HCT116 (cell line): ENCODE measurements at regions not wholly inside any gene's neighbourhood (a gene's known extent, or its start where the extent isn't known, plus 50 kb on each side); places are given as distances from the start of the nearest gene placed in this dataset.

Experiments used
- ATAC-seq: fragments of 200-7000 bp; cut with Tn5 transposase; 2 replicates; pipeline ENCODE4 v1.9.1; 2020; ENCODE audit warnings: mild to moderate bottlenecking, moderate library complexity
- BruUV-seq: library from RNA; stranded (reverse); fragments of 400-500 nt; replicated peaks from 2 replicates; lab custom pipeline; 2021; lab: Mats Ljungman, UMichigan
- CTCF ChIA-PET: fragments of 300-600 bp; sonication (Branson Sonifier 250); formaldehyde crosslinking; loops from one replicate; lab custom pipeline; 2021; ENCODE audit warnings: antibody characterized with exemption; lab: Charles Lee
- POLR2A ChIA-PET: fragments of 300-600, 350-600 bp; sonication (Branson Sonifier 250); formaldehyde crosslinking; loops from one replicate; lab custom pipeline; 2021; ENCODE audit warnings: antibody characterized with exemption; lab: Charles Lee
- RAD21 ChIA-PET, 2 experiments: fragments of 300-600 bp; sonication (Branson Sonifier 250); formaldehyde crosslinking; loops; one replicate each; lab custom pipeline; 2023; ENCODE audit warnings: low total read pairs in 2 of 2; ENCODE audit not compliant: uncharacterized antibody in 2 of 2, unreplicated experiment in 2 of 2, low non-redundant PET in 1 of 2; lab: Charles Lee
- DNase-seq: peaks from one replicate; pipeline ENCODE4 v3.0.0-alpha.2; 2010; ENCODE audit warnings: low read depth, low spot score
- H2AFZ ChIP-seq: fragments of 200-600 bp; shearing (Covaris generic), sonication (generic); 2 replicates; pipeline ENCODE4 v1.6.1; 2017; ENCODE audit warnings: low read depth, mixed run types, mixed read lengths, antibody characterized with exemption, low read length; ENCODE audit not compliant: poor library complexity, severe bottlenecking
- H3K27ac ChIP-seq: 2 replicates; pipeline ENCODE4 v1.5.1; 2012; ENCODE audit warnings: low read depth, low read length
- H3K27me3 ChIP-seq: fragments of 200-600 bp; sonication (generic); 2 replicates; pipeline ENCODE4 v1.6.1; 2016; ENCODE audit warnings: mixed run types, low read length, mixed read lengths; ENCODE audit not compliant: insufficient read depth
- H3K36me3 ChIP-seq, 2 experiments: fragments of 200-500 bp in 1 of 2; fragments of 200-600 bp in 1 of 2; sonication (Bioruptor generic) in 1 of 2; sonication (generic) in 1 of 2; 2 replicates each; pipeline versions ENCODE4 v1.5.1 to v1.6.1; 2014 to 2016; ENCODE audit warnings: low read length in 2 of 2, inconsistent platforms in 1 of 2, mixed read lengths in 1 of 2, mixed run types in 1 of 2; ENCODE audit not compliant: insufficient read depth in 2 of 2, control insufficient read depth in 1 of 2
- H3K4me1 ChIP-seq, 2 experiments: fragments of 200-600 bp in 1 of 2; sonication (generic) in 1 of 2; 2 replicates each; pipeline versions ENCODE4 v1.5.1 to v1.6.1; 2012 to 2017; ENCODE audit warnings: low read length in 2 of 2, inconsistent platforms in 1 of 2, mild to moderate bottlenecking in 1 of 2, mixed read lengths in 1 of 2, mixed run types in 1 of 2, moderate library complexity in 1 of 2; ENCODE audit not compliant: insufficient read depth in 2 of 2, control insufficient read depth in 1 of 2
- H3K4me2 ChIP-seq: fragments of 200-600 bp; sonication (generic); 2 replicates; pipeline ENCODE4 v1.6.1; 2017; ENCODE audit warnings: mixed run types, low read length, mixed read lengths
- H3K4me3 ChIP-seq, 2 experiments: fragments of 200-600 bp in 1 of 2; sonication (generic) in 1 of 2; replicated peaks in 1 of 2; 2 replicates each; pipeline ENCODE4 v1.5.1; 2011 to 2016; ENCODE audit warnings: low read length in 2 of 2, control low read depth in 1 of 2, low read depth in 1 of 2, mild to moderate bottlenecking in 1 of 2, mixed read lengths in 1 of 2, mixed run types in 1 of 2
- H3K79me2 ChIP-seq: fragments of 200-600 bp; sonication (generic); 2 replicates; pipeline ENCODE4 v1.6.1; 2017; ENCODE audit warnings: mild to moderate bottlenecking, mixed run types, low read length, moderate library complexity, mixed read lengths; ENCODE audit not compliant: insufficient read depth
- H3K9ac ChIP-seq: fragments of 200-600 bp; sonication (generic); 2 replicates; pipeline ENCODE4 v1.6.1; 2016; ENCODE audit warnings: low read length, mixed read lengths
- H3K9me2 ChIP-seq: fragments of 200-600 bp; sonication (generic), shearing (Covaris generic); 2 replicates; pipeline ENCODE4 v1.6.1; 2017; ENCODE audit warnings: mixed run types, mild to moderate bottlenecking, moderate library complexity; ENCODE audit not compliant: insufficient read depth
- H3K9me3 ChIP-seq, 2 experiments: fragments of 200-500 bp in 1 of 2; fragments of 200-600 bp in 1 of 2; sonication (Bioruptor generic) in 1 of 2; sonication (generic) in 1 of 2; 2 replicates each; pipeline ENCODE4 v1.6.1; 2014 to 2017; ENCODE audit warnings: low read length in 2 of 2, mixed read lengths in 2 of 2, inconsistent platforms in 1 of 2, low read depth in 1 of 2, mild to moderate bottlenecking in 1 of 2, mixed run types in 1 of 2, moderate library complexity in 1 of 2; ENCODE audit not compliant: control insufficient read depth in 1 of 2, insufficient read depth in 1 of 2
- H4K20me1 ChIP-seq: fragments of 200-600 bp; sonication (generic), shearing (Covaris generic); 2 replicates; pipeline ENCODE4 v1.6.1; 2017; ENCODE audit warnings: mixed run types, mild to moderate bottlenecking, moderate library complexity; ENCODE audit not compliant: insufficient read depth
- CBX3 ChIP-seq: IDR thresholded peaks from 2 replicates; pipeline ENCODE4 v1.6.1; 2012; ENCODE audit warnings: low read depth
- CEBPB ChIP-seq: IDR thresholded peaks from 2 replicates; pipeline ENCODE4 v1.6.1; 2012; ENCODE audit warnings: low read depth
- ELF1 ChIP-seq: IDR thresholded peaks from 2 replicates; pipeline ENCODE4 v1.6.1; 2012; ENCODE audit warnings: low read depth, borderline replicate concordance
- EZH2 ChIP-seq: fragments of 200-600 bp; sonication (generic); IDR thresholded peaks from 2 replicates; pipeline ENCODE4 v1.6.1; 2017; ENCODE audit warnings: antibody characterized with exemption, mixed run types
- EZH2phosphoT487 ChIP-seq: fragments of 200-600 bp; IDR thresholded peaks from 2 replicates; pipeline ENCODE4 v1.6.1; 2018; ENCODE audit warnings: antibody characterized with exemption, borderline replicate concordance
- FOSL1 ChIP-seq: IDR thresholded peaks from 2 replicates; pipeline ENCODE4 v1.6.1; 2012; ENCODE audit warnings: low read depth
- JUND ChIP-seq: IDR thresholded peaks from 2 replicates; pipeline ENCODE4 v1.6.1; 2012
- POLR2A ChIP-seq: IDR thresholded peaks from 2 replicates; pipeline ENCODE4 v1.7.0; 2011; ENCODE audit warnings: borderline replicate concordance; ENCODE audit not compliant: insufficient read depth, insufficient read length; ENCODE audit errors: extremely low read depth
- SIN3A ChIP-seq: IDR thresholded peaks from 2 replicates; pipeline ENCODE4 v1.6.1; 2012; ENCODE audit warnings: low read depth
- SP1 ChIP-seq: IDR thresholded peaks from 2 replicates; pipeline ENCODE4 v1.6.1; 2012; ENCODE audit warnings: low read depth
- SRF ChIP-seq: IDR thresholded peaks from 2 replicates; pipeline ENCODE4 v1.6.1; 2012; ENCODE audit warnings: low read depth
- ZFX ChIP-seq: fragments of 450-650 bp; IDR thresholded peaks from 2 replicates; pipeline ENCODE4 v1.6.1; 2017
- ZNF274 ChIP-seq: fragments of 200-500 bp; sonication (Bioruptor generic); IDR thresholded peaks from 2 replicates; pipeline ENCODE4 v1.6.1; 2014; ENCODE audit warnings: mild to moderate bottlenecking, low read depth, low read length, inconsistent platforms
- intact Hi-C: fragments of 100-400 bp; cut with micrococcal nuclease; formaldehyde crosslinking; loops from 2 replicates; pipeline ENCODE4 v1.10.0; 2022
- TF ChIP-seq, protein P1 (sequence below): IDR thresholded peaks from 2 replicates; pipeline ENCODE4 v1.6.1; 2011; ENCODE audit warnings: mild to moderate bottlenecking, low read length, moderate library complexity; ENCODE audit not compliant: insufficient replicate concordance; ENCODE audit errors: extremely low read depth
- TF ChIP-seq, protein P2 (sequence below), 3 experiments: fragments of 200-600 bp in 1 of 3; sonication (generic) in 1 of 3; IDR thresholded peaks in 2 of 3; conservative IDR thresholded peaks in 1 of 3; 2 replicates each; pipeline ENCODE4 v1.5.1; 2012 to 2017; ENCODE audit warnings: low read depth in 2 of 3, low read length in 2 of 3, antibody characterized with exemption in 1 of 3, borderline replicate concordance in 1 of 3, control low read depth in 1 of 3, mild to moderate bottlenecking in 1 of 3, mixed read lengths in 1 of 3, mixed run types in 1 of 3, moderate library complexity in 1 of 3; ENCODE audit not compliant: insufficient read depth in 1 of 3
- TF ChIP-seq, protein P3 (sequence below): IDR thresholded peaks from 2 replicates; pipeline ENCODE4 v1.6.1; 2012
- TF ChIP-seq, protein P4 (sequence below): IDR thresholded peaks from 2 replicates; pipeline ENCODE4 v1.6.1; 2012; ENCODE audit warnings: low read depth
- TF ChIP-seq, protein P5 (sequence below): IDR thresholded peaks from 2 replicates; pipeline ENCODE4 v1.6.1; 2012

DNA sequence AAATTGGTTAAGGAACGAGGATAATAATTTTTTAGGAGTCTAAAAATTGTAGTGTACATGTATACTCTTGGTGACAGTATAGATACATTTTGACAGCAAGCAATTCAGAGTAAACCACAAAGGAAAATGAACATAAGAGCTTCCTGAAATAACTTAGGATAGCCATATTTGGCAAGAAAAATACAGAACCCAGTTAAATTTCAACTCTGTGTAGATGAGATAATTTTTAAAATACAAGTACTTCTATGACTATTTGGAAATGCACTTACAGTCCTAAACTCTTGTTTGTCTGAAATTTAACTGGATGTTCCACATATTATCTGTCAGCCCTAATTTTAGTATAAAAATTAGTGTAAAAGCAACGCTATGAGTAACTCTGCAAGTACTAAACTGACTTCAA lies 124.4 kb upstream of the PCDH18 start:
- H3K36me3 ChIP-seq: no peaks in the 10 kb centered on the region
- no peak overlapping the region for H3K4me3 ChIP-seq
- TF ChIP-seq SIN3A: no peak
- no peak for TF ChIP-seq ZNF274
- TF ChIP-seq POLR2A: no peak
- no peak for TF ChIP-seq SRF
- TF ChIP-seq, protein P1, sequence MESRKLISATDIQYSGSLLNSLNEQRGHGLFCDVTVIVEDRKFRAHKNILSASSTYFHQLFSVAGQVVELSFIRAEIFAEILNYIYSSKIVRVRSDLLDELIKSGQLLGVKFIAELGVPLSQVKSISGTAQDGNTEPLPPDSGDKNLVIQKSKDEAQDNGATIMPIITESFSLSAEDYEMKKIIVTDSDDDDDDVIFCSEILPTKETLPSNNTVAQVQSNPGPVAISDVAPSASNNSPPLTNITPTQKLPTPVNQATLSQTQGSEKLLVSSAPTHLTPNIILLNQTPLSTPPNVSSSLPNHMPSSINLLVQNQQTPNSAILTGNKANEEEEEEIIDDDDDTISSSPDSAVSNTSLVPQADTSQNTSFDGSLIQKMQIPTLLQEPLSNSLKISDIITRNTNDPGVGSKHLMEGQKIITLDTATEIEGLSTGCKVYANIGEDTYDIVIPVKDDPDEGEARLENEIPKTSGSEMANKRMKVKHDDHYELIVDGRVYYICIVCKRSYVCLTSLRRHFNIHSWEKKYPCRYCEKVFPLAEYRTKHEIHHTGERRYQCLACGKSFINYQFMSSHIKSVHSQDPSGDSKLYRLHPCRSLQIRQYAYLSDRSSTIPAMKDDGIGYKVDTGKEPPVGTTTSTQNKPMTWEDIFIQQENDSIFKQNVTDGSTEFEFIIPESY: no peak
- no peak for TF ChIP-seq EZH2
- no peak for TF ChIP-seq ZFX
- TF ChIP-seq ELF1: no peak
- no peak for TF ChIP-seq SP1
- TF ChIP-seq, protein P2, sequence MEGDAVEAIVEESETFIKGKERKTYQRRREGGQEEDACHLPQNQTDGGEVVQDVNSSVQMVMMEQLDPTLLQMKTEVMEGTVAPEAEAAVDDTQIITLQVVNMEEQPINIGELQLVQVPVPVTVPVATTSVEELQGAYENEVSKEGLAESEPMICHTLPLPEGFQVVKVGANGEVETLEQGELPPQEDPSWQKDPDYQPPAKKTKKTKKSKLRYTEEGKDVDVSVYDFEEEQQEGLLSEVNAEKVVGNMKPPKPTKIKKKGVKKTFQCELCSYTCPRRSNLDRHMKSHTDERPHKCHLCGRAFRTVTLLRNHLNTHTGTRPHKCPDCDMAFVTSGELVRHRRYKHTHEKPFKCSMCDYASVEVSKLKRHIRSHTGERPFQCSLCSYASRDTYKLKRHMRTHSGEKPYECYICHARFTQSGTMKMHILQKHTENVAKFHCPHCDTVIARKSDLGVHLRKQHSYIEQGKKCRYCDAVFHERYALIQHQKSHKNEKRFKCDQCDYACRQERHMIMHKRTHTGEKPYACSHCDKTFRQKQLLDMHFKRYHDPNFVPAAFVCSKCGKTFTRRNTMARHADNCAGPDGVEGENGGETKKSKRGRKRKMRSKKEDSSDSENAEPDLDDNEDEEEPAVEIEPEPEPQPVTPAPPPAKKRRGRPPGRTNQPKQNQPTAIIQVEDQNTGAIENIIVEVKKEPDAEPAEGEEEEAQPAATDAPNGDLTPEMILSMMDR (IDR thresholded peaks at IDR 0.05 in 2 of 3, conservative IDR thresholded peaks at IDR 0.05 in 1 of 3; ENCODE audit: borderline replicate concordance in 1 of 3, insufficient read depth in 1 of 3, low read depth in 2 of 3, low read length in 2 of 3): no peak
- TF ChIP-seq, protein P3, sequence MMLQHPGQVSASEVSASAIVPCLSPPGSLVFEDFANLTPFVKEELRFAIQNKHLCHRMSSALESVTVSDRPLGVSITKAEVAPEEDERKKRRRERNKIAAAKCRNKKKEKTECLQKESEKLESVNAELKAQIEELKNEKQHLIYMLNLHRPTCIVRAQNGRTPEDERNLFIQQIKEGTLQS: no peak
- no peak for TF ChIP-seq EZH2phosphoT487
- no peak for TF ChIP-seq FOSL1
- TF ChIP-seq, protein P4, sequence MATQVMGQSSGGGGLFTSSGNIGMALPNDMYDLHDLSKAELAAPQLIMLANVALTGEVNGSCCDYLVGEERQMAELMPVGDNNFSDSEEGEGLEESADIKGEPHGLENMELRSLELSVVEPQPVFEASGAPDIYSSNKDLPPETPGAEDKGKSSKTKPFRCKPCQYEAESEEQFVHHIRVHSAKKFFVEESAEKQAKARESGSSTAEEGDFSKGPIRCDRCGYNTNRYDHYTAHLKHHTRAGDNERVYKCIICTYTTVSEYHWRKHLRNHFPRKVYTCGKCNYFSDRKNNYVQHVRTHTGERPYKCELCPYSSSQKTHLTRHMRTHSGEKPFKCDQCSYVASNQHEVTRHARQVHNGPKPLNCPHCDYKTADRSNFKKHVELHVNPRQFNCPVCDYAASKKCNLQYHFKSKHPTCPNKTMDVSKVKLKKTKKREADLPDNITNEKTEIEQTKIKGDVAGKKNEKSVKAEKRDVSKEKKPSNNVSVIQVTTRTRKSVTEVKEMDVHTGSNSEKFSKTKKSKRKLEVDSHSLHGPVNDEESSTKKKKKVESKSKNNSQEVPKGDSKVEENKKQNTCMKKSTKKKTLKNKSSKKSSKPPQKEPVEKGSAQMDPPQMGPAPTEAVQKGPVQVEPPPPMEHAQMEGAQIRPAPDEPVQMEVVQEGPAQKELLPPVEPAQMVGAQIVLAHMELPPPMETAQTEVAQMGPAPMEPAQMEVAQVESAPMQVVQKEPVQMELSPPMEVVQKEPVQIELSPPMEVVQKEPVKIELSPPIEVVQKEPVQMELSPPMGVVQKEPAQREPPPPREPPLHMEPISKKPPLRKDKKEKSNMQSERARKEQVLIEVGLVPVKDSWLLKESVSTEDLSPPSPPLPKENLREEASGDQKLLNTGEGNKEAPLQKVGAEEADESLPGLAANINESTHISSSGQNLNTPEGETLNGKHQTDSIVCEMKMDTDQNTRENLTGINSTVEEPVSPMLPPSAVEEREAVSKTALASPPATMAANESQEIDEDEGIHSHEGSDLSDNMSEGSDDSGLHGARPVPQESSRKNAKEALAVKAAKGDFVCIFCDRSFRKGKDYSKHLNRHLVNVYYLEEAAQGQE: no peak
- TF ChIP-seq CBX3: no peak
- no peak for TF ChIP-seq CEBPB
- TF ChIP-seq JUND: no peak
- TF ChIP-seq, protein P5, sequence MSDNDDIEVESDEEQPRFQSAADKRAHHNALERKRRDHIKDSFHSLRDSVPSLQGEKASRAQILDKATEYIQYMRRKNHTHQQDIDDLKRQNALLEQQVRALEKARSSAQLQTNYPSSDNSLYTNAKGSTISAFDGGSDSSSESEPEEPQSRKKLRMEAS: no peak
- TF ChIP-seq, all 23 proteins: peak for 0
- DNase-seq (no peak), ATAC-seq (no peak)
- Histone ChIP-seq H3K27me3 (no peaks in the 10 kb centered on the region), H3K4me1 (no peaks in the 10 kb centered on the region), H3K9me3 (no peaks in the 10 kb centered on the region), H2AFZ (no peak overlapping the region), H3K9ac (no peak overlapping the region), H3K9me2 (no peaks in the 10 kb centered on the region), H3K79me2 (no peaks in the 10 kb centered on the region), H3K27ac (no peak overlapping the region), H3K4me2 (no peak overlapping the region), H4K20me1 (no peaks in the 10 kb centered on the region)
- intact Hi-C loops: no loop called here
- ChIA-PET POLR2A (no interaction called here), CTCF (no interaction called here), RAD21 (no interaction called here)
- BruUV-seq: no TSS peak
